ENCODE measurements at regions not wholly inside any gene's neighbourhood (a gene's known extent, or its start where the extent isn't known, plus 50 kb on each side); places are given as distances from the start of the nearest gene placed in this dataset.

GRCh38 chr4:19104176-19104575, 1082.6 kb upstream of the LCORL start:
- TF ChIP-seq CTCF (IDR thresholded peaks at IDR 0.05) (no peak), POLR2A (IDR thresholded peaks at IDR 0.05) (no peak), POLR2AphosphoS5 (IDR thresholded peaks at IDR 0.05) (no peak)

Data from transverse colon (tissue), 4 donors.